GM12878 (cell line): ENCODE measurements at regions not wholly inside any gene's neighbourhood (a gene's known extent, or its start where the extent isn't known, plus 50 kb on each side); places are given as distances from the start of the nearest gene placed in this dataset.

Experiments
- BHLHE40 ChIP-seq, 2 experiments: fragments of 450-650 bp in 1 of 2; IDR thresholded peaks; 2 replicates each; pipeline ENCODE4 v1.6.1; 2011 to 2017; ENCODE audit warnings: low read depth in 2 of 2, borderline replicate concordance in 1 of 2, improper control_type of control experiment in 1 of 2, low read length in 1 of 2, mild to moderate bottlenecking in 1 of 2
- CEBPB ChIP-seq, 2 experiments: fragments of 150-350 bp in 1 of 2; IDR thresholded peaks; 2 replicates each; pipeline ENCODE4 v1.6.1; 2012 to 2014; ENCODE audit warnings: low read depth in 2 of 2, low read length in 2 of 2, borderline replicate concordance in 1 of 2, inconsistent platforms in 1 of 2
- CHD2 ChIP-seq: IDR thresholded peaks from 2 replicates; pipeline ENCODE4 v1.6.1; 2011; ENCODE audit warnings: low read depth, low read length, improper control_type of control experiment, borderline replicate concordance
- EP300 ChIP-seq, 2 experiments: fragments of 150-350 bp in 1 of 2; IDR thresholded peaks; 2 replicates each; pipeline ENCODE4 v1.6.1; 2011 to 2012; ENCODE audit warnings: low read depth in 2 of 2, low read length in 2 of 2, borderline replicate concordance in 1 of 2, improper control_type of control experiment in 1 of 2, inconsistent platforms in 1 of 2; ENCODE audit not compliant: control insufficient read depth in 1 of 2
- HDAC2 ChIP-seq: fragments of 200-600 bp; sonication (generic); IDR thresholded peaks from 2 replicates; pipeline ENCODE4 v1.6.1; 2017
- MYC ChIP-seq: IDR thresholded peaks from 2 replicates; pipeline ENCODE4 v1.6.1; 2011; ENCODE audit warnings: mild to moderate bottlenecking, low read length, moderate library complexity, inconsistent platforms; ENCODE audit not compliant: insufficient read depth, insufficient replicate concordance, insufficient read length, severe bottlenecking
- NR2C2 ChIP-seq: IDR thresholded peaks from 2 replicates; pipeline ENCODE4 v1.6.1; 2011; ENCODE audit warnings: borderline replicate concordance, low read depth; ENCODE audit not compliant: control insufficient read depth, insufficient read length
- RAD21 ChIP-seq: IDR thresholded peaks from 2 replicates; pipeline ENCODE4 v1.6.1; 2011; ENCODE audit warnings: mild to moderate bottlenecking, low read depth, low read length, moderate library complexity; ENCODE audit not compliant: insufficient read depth
- STAT3 ChIP-seq: IDR thresholded peaks from 2 replicates; pipeline ENCODE4 v1.6.1; 2011; ENCODE audit warnings: low read depth, low read length, improper control_type of control experiment
- TF ChIP-seq, protein P1 (sequence below), 3 experiments: IDR thresholded peaks in 2 of 3; conservative IDR thresholded peaks in 1 of 3; 2 replicates each; pipeline ENCODE4 v1.5.1; 2011; ENCODE audit warnings: low read depth in 3 of 3, low read length in 3 of 3, mild to moderate bottlenecking in 3 of 3, control low read depth in 2 of 3, moderate library complexity in 2 of 3, inconsistent platforms in 1 of 3, mixed read lengths in 1 of 3; ENCODE audit not compliant: control insufficient read depth in 2 of 3, insufficient read depth in 1 of 3; ENCODE audit errors: extremely low read depth in 1 of 3

DNA sequence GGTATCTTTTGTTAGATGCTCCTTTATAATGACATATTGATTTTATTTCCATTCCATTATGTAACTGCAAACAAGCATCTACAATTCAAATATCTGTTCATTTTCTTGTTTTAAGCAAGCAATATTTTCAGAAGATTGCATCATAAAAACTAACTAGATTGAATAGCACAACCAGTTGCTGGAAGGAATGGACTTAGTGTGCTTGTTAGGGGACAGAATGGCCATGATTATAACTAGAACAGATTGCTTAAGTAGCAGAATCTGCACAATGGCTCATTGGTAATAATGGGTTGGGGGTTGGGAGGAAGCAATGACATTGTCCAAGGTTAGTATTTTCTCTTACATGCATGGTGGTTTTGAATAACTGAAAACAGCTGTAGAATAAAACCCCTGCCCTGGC is 939.5 kb downstream of the SLC16A7 start:
- TF ChIP-seq CEBPB (IDR thresholded peaks at IDR 0.05; ENCODE audit: borderline replicate concordance in 1 of 2, low read depth in 2 of 2, low read length in 2 of 2) (no peak), STAT3 (no peak), HDAC2 (no peak), MYC (no peak), EP300 (IDR thresholded peaks at IDR 0.05; ENCODE audit: borderline replicate concordance in 1 of 2, control insufficient read depth in 1 of 2, low read depth in 2 of 2, low read length in 2 of 2) (no peak), RAD21 (no peak), CHD2 (no peak), NR2C2 (no peak), BHLHE40 (IDR thresholded peaks at IDR 0.05; ENCODE audit: borderline replicate concordance in 1 of 2, low read depth in 2 of 2, low read length in 1 of 2) (no peak)
- TF ChIP-seq, protein P1, sequence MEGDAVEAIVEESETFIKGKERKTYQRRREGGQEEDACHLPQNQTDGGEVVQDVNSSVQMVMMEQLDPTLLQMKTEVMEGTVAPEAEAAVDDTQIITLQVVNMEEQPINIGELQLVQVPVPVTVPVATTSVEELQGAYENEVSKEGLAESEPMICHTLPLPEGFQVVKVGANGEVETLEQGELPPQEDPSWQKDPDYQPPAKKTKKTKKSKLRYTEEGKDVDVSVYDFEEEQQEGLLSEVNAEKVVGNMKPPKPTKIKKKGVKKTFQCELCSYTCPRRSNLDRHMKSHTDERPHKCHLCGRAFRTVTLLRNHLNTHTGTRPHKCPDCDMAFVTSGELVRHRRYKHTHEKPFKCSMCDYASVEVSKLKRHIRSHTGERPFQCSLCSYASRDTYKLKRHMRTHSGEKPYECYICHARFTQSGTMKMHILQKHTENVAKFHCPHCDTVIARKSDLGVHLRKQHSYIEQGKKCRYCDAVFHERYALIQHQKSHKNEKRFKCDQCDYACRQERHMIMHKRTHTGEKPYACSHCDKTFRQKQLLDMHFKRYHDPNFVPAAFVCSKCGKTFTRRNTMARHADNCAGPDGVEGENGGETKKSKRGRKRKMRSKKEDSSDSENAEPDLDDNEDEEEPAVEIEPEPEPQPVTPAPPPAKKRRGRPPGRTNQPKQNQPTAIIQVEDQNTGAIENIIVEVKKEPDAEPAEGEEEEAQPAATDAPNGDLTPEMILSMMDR (IDR thresholded peaks at IDR 0.05 in 2 of 3, conservative IDR thresholded peaks at IDR 0.05 in 1 of 3; ENCODE audit: control insufficient read depth in 2 of 3, extremely low read depth in 1 of 3, insufficient read depth in 1 of 3, low read depth in 3 of 3, low read length in 3 of 3) = no peak
